OCI-LY7 (cell line): ENCODE measurements at regions not wholly inside any gene's neighbourhood (a gene's known extent, or its start where the extent isn't known, plus 50 kb on each side); places are given as distances from the start of the nearest gene placed in this dataset.

Experiments
- BruUV-seq: library from RNA; stranded (reverse); fragments of 400-500 nt; replicated peaks from 2 replicates; lab custom pipeline; 2021; lab: Mats Ljungman, UMichigan
- CTCF ChIA-PET: fragments of 300-600 bp; sonication (Branson Sonifier 250); formaldehyde crosslinking; loops from one replicate; lab custom pipeline; 2022; ENCODE audit warnings: antibody characterized with exemption; ENCODE audit not compliant: unreplicated experiment; lab: Charles Lee
- POLR2A ChIA-PET: fragments of 300-600 bp; sonication (Branson Sonifier 250); formaldehyde crosslinking; loops from one replicate; lab custom pipeline; 2022; ENCODE audit warnings: antibody characterized with exemption; lab: Charles Lee
- DNase-seq: peaks from one replicate; pipeline ENCODE4 v3.0.0-alpha.2; 2015; ENCODE audit warnings: low spot score
- H2AFZ ChIP-seq: fragments of 200-600 bp; sonication (generic), shearing (Covaris generic); 2 replicates; pipeline ENCODE4 v1.6.1; 2014; ENCODE audit warnings: mild to moderate bottlenecking, antibody characterized with exemption, low read length, moderate library complexity
- H3K27ac ChIP-seq: fragments of 200-600 bp; sonication (generic); 2 replicates; pipeline ENCODE4 v1.5.1; 2014; ENCODE audit warnings: mixed run types, low read depth, mild to moderate bottlenecking, moderate library complexity, low read length, inconsistent platforms; ENCODE audit not compliant: poor library complexity, severe bottlenecking
- H3K36me3 ChIP-seq: fragments of 200-600 bp; sonication (generic); 2 replicates; pipeline ENCODE4 v1.6.1; 2014; ENCODE audit warnings: mild to moderate bottlenecking, antibody characterized with exemption, low read length, moderate library complexity, mixed read lengths; ENCODE audit not compliant: insufficient read depth
- H3K4me1 ChIP-seq: fragments of 200-600 bp; sonication (generic); 2 replicates; pipeline ENCODE4 v1.5.1; 2014; ENCODE audit warnings: mild to moderate bottlenecking, low read length; ENCODE audit not compliant: insufficient read depth, poor library complexity, severe bottlenecking
- H3K4me2 ChIP-seq: fragments of 200-600 bp; sonication (generic); 2 replicates; pipeline ENCODE4 v1.6.1; 2014; ENCODE audit warnings: mild to moderate bottlenecking, low read length
- H3K4me3 ChIP-seq: fragments of 200-600 bp; sonication (generic); 2 replicates; pipeline ENCODE4 v1.5.1; 2014; ENCODE audit warnings: mild to moderate bottlenecking, low read depth, low read length; ENCODE audit not compliant: poor library complexity, severe bottlenecking
- H3K79me2 ChIP-seq: fragments of 200-600 bp; sonication (generic); 2 replicates; pipeline ENCODE4 v1.6.1; 2016; ENCODE audit warnings: low read depth, mild to moderate bottlenecking, low read length, moderate library complexity, mixed read lengths; ENCODE audit not compliant: insufficient read depth
- H3K9me2 ChIP-seq: fragments of 200-600 bp; sonication (generic); 2 replicates; pipeline ENCODE4 v1.6.1; 2016; ENCODE audit warnings: mild to moderate bottlenecking, low read length, mixed read lengths; ENCODE audit not compliant: insufficient read depth
- H3K9me3 ChIP-seq: fragments of 200-600 bp; sonication (generic); 2 replicates; pipeline ENCODE4 v1.6.1; 2014; ENCODE audit warnings: mild to moderate bottlenecking, mixed run types, low read length, mixed read lengths
- H4K20me1 ChIP-seq: fragments of 200-600 bp; sonication (generic); 2 replicates; pipeline ENCODE4 v1.6.1; 2014; ENCODE audit warnings: mild to moderate bottlenecking, antibody characterized with exemption, low read length, moderate library complexity, mixed read lengths; ENCODE audit not compliant: insufficient read depth
- CTCF ChIP-seq: fragments of 200-600 bp; sonication (generic); conservative IDR thresholded peaks from 2 replicates; pipeline ENCODE4 v1.5.1; 2014; ENCODE audit warnings: mild to moderate bottlenecking, antibody characterized with exemption, low read length, moderate library complexity, mixed read lengths
- EZH2phosphoT487 ChIP-seq: fragments of 200-600 bp; sonication (generic); IDR thresholded peaks from 2 replicates; pipeline ENCODE4 v1.6.1; 2018; ENCODE audit warnings: low read depth, borderline replicate concordance, mild to moderate bottlenecking, mixed run types, antibody characterized with exemption, low read length, moderate library complexity, mixed read lengths
- intact Hi-C: fragments of 100-400 bp; cut with micrococcal nuclease; formaldehyde crosslinking; loops from one replicate; pipeline ENCODE4 v1.10.0; 2022; ENCODE audit not compliant: unreplicated experiment

GRCh38 chr6:84927551-84927950, 163.2 kb upstream of the TBX18 start:
- Histone ChIP-seq H4K20me1 (no peaks in the 10 kb centered on the region), H3K9me2 (no peaks in the 10 kb centered on the region), H2AFZ (no peak overlapping the region), H3K36me3 (no peaks in the 10 kb centered on the region), H3K79me2 (no peaks in the 10 kb centered on the region), H3K4me3 (no peak overlapping the region), H3K4me2 (no peak overlapping the region), H3K27ac (no peak overlapping the region), H3K9me3 (no peaks in the 10 kb centered on the region), H3K4me1 (no peaks in the 10 kb centered on the region)
- TF ChIP-seq CTCF = no peak
- TF ChIP-seq EZH2phosphoT487 = no peak
- CTCF ChIA-PET = no interaction called here
- intact Hi-C loops = no loop called here
- no peak for DNase-seq
- POLR2A ChIA-PET = no interaction called here
- BruUV-seq = no TSS peak

GRCh38 chr6:84926189-84927155, 162.1 kb upstream of the TBX18 start:
- H4K20me1 ChIP-seq = no peaks in the 10 kb centered on the region
- TF ChIP-seq EZH2phosphoT487 = no peak
- TF ChIP-seq CTCF = no peak
- no peak overlapping the region for H3K27ac ChIP-seq
- H3K9me2 ChIP-seq = no peaks in the 10 kb centered on the region
- no peaks in the 10 kb centered on the region for H3K36me3 ChIP-seq
- H3K4me2 ChIP-seq = no peak overlapping the region
- H3K9me3 ChIP-seq = no peaks in the 10 kb centered on the region
- no peak overlapping the region for H2AFZ ChIP-seq
- no peaks in the 10 kb centered on the region for H3K4me1 ChIP-seq
- POLR2A ChIA-PET = no interaction called here
- H3K79me2 ChIP-seq = no peaks in the 10 kb centered on the region
- no peak overlapping the region for H3K4me3 ChIP-seq
- no peak for DNase-seq
- intact Hi-C loops = no loop called here
- no TSS peak for BruUV-seq
- CTCF ChIA-PET = no interaction called here

- no peak overlapping the region for H2AFZ ChIP-seq
- H3K4me3 ChIP-seq = no peak overlapping the region
- no peaks in the 10 kb centered on the region for H3K9me3 ChIP-seq
- H3K27ac ChIP-seq = no peak overlapping the region
- no peaks in the 10 kb centered on the region for H3K4me1 ChIP-seq
- no peaks in the 10 kb centered on the region for H3K79me2 ChIP-seq
- POLR2A ChIA-PET = interaction anchor here (0.7 kb wide), 1 partner anchor 83 kb away, joined by 3 read pairs; no protein-coding TSS in a partner anchor
- no peaks in the 10 kb centered on the region for H3K9me2 ChIP-seq
- no peaks in the 10 kb centered on the region for H4K20me1 ChIP-seq
- no TSS peak for BruUV-seq
- CTCF ChIA-PET = no interaction called here
- H3K4me2 ChIP-seq = no peak overlapping the region
- TF ChIP-seq EZH2phosphoT487 (no peak), CTCF (no peak)
- intact Hi-C loops = no loop called here
- H3K36me3 ChIP-seq = no peaks in the 10 kb centered on the region
- DNase-seq = no peak
Measured at GRCh38 chr6:84921891-84922290, 157.5 kb upstream of the TBX18 start.
